ENCODE measurements at regions not wholly inside any gene's neighbourhood (a gene's known extent, or its start where the extent isn't known, plus 50 kb on each side); places are given as distances from the start of the nearest gene placed in this dataset.
A peak's percentile ranks its signal among the peaks of the same experiment; 100 is the strongest.
"Not testable (repeated sequence)": the region's sequence is repeated elsewhere in the genome, so short reads cannot be mapped to it uniquely, and the experiment has no call there.

DNA sequence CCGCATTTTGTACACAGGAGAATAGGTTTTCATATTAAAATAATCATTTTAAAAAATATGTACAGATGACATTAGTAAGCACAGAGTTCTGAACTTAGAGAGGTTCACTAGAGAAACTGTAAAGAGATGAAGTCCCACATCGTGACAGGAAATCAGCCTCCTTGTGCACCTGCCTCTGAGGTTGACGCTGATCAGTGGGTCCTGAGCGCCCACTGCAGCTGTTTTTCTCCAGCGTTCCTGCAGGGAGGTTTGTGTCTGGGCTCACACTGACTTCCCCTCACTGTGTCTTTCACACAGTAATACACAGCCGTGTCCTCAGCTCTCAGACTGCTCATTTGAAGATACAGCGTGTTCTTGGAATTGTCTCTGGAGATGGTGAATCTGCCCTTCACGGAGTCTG lies 561.5 kb downstream of the TMEM121 start:
- no peak for DNase-seq
- H3K4me1 Mint-ChIP-seq (ENCODE audit: low read depth) = peaks cover 14% of the 10 kb centered on the region
- ChIA-PET POLR2A (no interaction called here), CTCF (no interaction called here)
- intact Hi-C loops (cut with micrococcal nuclease) = no loop called here
- no peak overlapping the region for H3K4me3 Mint-ChIP-seq
- no peak overlapping the region for H3K27ac Mint-ChIP-seq
- H3K36me3 Mint-ChIP-seq = no peaks in the 10 kb centered on the region
- H3K27me3 Mint-ChIP-seq = peaks cover 2% of the 10 kb centered on the region
- no peaks in the 10 kb centered on the region for H3K9me3 Mint-ChIP-seq

DNA sequence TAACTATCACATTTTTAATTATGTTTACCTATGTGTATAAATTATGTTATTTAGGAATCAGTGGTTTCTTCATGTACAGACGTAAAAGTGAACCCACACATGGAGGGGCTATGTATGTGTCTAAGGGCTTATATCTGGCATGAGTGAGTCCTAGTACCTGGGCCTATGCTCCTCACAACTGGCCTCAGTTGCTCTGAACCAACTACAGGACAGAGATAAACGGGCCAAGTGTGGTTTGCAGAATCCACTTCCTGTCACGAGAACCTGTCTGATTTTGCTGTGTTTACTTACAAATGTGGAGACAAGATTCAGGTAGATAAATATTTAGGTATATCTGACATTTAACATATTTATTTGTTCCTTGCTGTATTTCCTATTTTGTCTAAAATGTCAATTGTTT lies 562.5 kb downstream of the TMEM121 start:
- intact Hi-C loops (cut with micrococcal nuclease); DNase-seq; POLR2A ChIA-PET; H3K9me3 Mint-ChIP-seq; H3K27me3 Mint-ChIP-seq; H3K36me3 Mint-ChIP-seq; H3K4me3 Mint-ChIP-seq; H3K27ac Mint-ChIP-seq: not testable (repeated sequence)
- CTCF ChIA-PET = interaction anchor here (1.4 kb wide), 1 partner anchor 87 kb away, joined by 3 read pairs; no protein-coding TSS in a partner anchor
- peaks cover 14% of the 10 kb centered on the region for H3K4me1 Mint-ChIP-seq (ENCODE audit: low read depth)

DNA sequence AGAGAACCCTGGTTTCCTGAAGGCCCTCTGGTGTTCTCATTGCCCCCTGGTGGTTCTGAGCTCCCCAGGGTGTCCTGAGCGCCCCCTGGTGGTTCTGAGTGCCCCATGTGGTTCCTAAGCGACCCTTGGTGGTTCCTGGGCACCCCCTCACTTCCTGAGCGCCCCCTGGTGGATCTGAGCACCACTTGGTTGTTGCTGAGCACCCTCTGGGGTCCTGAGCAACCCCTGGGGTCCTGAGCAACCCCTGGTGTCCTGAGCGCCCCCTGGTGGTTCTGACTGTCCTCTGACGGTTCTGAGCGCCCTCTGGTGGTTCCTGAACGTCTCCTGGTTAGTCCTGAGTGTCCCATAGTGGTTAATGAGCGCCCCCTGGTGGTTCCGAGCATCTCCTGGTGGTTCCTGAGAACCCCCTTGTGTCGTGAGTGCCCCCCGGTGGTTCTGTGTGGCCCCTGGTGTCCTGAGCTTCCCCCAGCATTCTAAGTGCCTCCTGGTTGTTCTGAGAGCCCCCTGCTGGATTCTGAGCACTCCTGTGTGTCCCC lies 568.3 kb downstream of the TMEM121 start:
- H3K4me1 Mint-ChIP-seq (ENCODE audit: low read depth) = no peaks in the 10 kb centered on the region
- intact Hi-C loops (cut with micrococcal nuclease) = no loop called here
- no peaks in the 10 kb centered on the region for H3K36me3 Mint-ChIP-seq
- no peaks in the 10 kb centered on the region for H3K9me3 Mint-ChIP-seq
- H3K27ac Mint-ChIP-seq = no peak overlapping the region
- no peak overlapping the region for H3K4me3 Mint-ChIP-seq
- H3K27me3 Mint-ChIP-seq = peaks cover 5% of the 10 kb centered on the region
- ChIA-PET CTCF (interaction anchor here (0.6 to 1.9 kb wide), 32 partner anchors 9 to 492 kb away, joined by 3 to 11 read pairs (median 4); no protein-coding TSS in a partner anchor), POLR2A (no interaction called here)
- DNase-seq = peak; percentile 89

DNA sequence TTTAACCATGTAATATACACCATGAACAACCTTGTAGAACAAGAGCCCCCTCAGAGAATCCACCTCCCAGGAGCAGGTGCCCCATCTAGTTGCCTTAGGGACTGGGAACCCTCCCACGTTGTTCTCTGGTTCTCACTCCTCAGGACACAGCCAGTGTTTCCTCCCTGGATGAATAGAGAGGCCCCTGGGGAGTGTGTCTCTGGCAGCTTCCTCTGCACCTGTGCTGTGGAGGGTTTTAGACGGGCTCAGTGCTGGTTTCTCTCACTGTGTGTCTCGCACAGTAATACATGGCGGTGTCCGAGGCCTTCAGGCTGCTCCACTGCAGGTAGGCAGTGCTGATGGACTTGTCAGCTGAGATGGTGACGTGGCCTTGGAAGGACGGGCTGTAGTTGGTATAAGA lies 581.3 kb downstream of the TMEM121 start:
- Mint-ChIP-seq H3K36me3 (no peaks in the 10 kb centered on the region), H3K27me3 (peaks cover 10% of the 10 kb centered on the region), H3K4me1 (ENCODE audit: low read depth) (no peaks in the 10 kb centered on the region), H3K4me3 (no peak overlapping the region), H3K9me3 (no peaks in the 10 kb centered on the region), H3K27ac (no peak overlapping the region)
- DNase-seq = no peak
- POLR2A ChIA-PET = no interaction called here
- CTCF ChIA-PET = no interaction called here
- intact Hi-C loops (cut with micrococcal nuclease) = no loop called here

DNA sequence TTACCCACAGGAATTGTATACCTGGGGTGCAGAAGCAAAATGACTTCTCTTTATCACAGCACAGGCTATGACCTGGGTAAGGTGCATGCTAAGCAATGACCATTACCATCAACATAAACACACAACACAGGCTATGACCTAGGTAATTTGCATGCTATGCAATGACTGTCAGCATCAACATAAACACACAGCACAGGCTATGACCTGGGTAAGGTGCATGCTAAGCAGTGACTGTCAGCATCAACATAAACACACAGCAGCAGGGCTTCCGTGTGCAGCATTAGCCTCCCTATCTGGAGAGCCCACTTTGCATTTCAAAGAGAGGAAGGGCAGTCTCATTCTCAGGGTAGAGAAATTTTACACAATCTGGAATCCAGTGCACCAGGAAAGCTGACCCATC lies 583.0 kb downstream of the TMEM121 start:
- ChIA-PET POLR2A (no interaction called here), CTCF (interaction anchor here (1.3 kb wide), 1 partner anchor 15 kb away, joined by 5 read pairs; no protein-coding TSS in a partner anchor)
- Mint-ChIP-seq H3K36me3 (no peaks in the 10 kb centered on the region), H3K27me3 (peaks cover 5% of the 10 kb centered on the region), H3K9me3 (no peaks in the 10 kb centered on the region), H3K27ac (no peak overlapping the region), H3K4me3 (no peak overlapping the region), H3K4me1 (ENCODE audit: low read depth) (no peaks in the 10 kb centered on the region)
- no peak for DNase-seq
- intact Hi-C loops (cut with micrococcal nuclease) = no loop called here

DNA sequence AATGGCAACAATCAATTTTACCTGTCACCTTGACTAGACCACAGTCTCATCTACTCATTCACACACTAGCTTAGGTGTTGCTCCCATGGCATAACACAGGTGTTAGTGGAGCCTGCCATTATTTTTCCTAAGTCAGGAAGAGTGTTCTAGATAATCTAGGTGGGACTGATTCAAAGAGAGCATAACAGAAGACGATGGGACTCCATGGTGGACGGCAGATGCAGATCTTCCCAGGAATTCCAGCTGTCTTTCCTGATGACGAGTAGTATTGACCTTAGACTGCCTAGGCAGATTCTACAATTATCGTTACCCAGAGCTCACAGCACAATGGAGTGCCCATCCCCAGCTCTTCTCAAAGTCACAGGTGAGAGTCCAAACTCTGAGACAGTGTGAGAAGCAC lies 589.0 kb downstream of the TMEM121 start:
- H3K27me3 Mint-ChIP-seq = peaks cover 19% of the 10 kb centered on the region
- no peaks in the 10 kb centered on the region for H3K36me3 Mint-ChIP-seq
- CTCF ChIA-PET = interaction anchor here (0.6 to 1.9 kb wide), 8 partner anchors 21 to 423 kb away, joined by 3 to 9 read pairs (median 4); no protein-coding TSS in a partner anchor
- POLR2A ChIA-PET = no interaction called here
- H3K9me3 Mint-ChIP-seq = no peaks in the 10 kb centered on the region
- peaks cover 20% of the 10 kb centered on the region for H3K4me1 Mint-ChIP-seq (ENCODE audit: low read depth)
- no peak overlapping the region for H3K4me3 Mint-ChIP-seq
- no peak for DNase-seq
- intact Hi-C loops (cut with micrococcal nuclease) = no loop called here
- H3K27ac Mint-ChIP-seq = no peak overlapping the region

DNA sequence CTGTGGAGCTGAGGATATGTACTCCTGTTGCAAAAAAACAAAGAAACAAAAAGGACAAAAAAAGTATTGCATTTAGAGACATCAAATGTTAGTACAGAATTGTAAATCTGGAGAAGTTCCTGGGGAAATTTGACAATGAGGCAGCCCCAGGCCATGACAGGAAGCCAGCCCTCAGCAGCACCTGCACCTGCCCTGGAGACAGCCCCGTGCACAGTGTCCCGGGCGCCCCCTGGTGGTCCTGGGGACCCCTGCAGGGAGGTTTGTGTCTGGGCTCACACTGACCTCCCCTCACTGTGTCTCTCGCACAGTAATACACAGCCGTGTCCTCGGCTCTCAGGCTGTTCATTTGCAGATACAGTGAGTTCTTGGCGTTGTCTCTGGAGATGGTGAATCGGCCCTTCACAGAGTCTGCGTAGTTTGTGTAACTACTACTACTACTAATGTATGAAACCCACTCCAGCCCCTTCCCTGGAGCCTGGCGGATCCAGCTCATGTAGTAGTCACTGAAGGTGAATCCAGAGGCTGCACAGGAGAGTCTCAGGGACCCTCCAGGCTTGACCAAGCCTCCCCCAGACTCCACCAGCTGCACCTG lies 590.1 kb downstream of the TMEM121 start:
- peaks cover 25% of the 10 kb centered on the region for H3K27me3 Mint-ChIP-seq
- H3K27ac Mint-ChIP-seq; POLR2A ChIA-PET; H3K4me3 Mint-ChIP-seq; H3K9me3 Mint-ChIP-seq; H3K36me3 Mint-ChIP-seq; intact Hi-C loops (cut with micrococcal nuclease): not testable (repeated sequence)
- CTCF ChIA-PET = interaction anchor here (0.7 to 1.9 kb wide), 10 partner anchors 9 to 352 kb away, joined by 3 to 7 read pairs (median 3); no protein-coding TSS in a partner anchor
- peaks cover 22% of the 10 kb centered on the region for H3K4me1 Mint-ChIP-seq (ENCODE audit: low read depth)
- DNase-seq = peak; percentile 38

DNA sequence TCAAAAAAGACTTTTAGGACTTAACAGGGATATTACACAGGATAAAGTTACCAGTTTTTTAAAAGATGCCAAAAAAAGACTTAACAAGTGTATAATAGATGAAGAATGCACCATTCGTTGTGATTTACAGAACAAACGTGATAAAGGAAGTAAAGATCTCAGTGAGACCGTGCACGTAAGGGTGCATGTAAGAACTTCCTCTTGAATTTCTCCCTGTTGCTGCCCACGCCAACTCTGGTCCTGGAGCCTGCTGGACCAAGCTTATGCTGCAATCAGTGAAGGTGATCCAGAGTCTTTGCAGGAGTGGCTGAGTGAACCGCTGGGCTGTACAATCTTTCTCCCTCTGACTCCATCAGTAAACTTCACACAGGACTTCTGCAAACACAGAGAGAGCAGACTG lies 593.7 kb downstream of the TMEM121 start:
- peak overlapping the region; percentile 47 for H3K4me3 Mint-ChIP-seq

DNA sequence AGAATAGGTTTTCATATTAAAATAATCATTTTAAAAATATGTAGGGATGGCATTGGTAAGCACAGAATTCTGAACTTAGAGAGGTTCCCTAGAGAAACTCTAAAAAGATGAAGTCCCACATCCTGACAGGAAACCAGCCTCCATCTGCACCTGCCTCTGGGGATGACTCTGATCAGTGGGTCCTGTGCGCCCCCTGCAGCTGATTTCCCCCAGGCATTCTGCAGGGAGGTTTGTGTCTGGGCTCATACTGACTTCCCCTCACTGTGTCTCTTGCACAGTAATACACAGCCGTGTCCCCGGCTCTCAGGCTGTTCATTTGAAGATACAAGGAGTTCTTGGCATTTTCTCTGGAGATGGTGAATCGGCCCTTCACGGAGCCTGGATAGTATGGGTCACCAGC lies 602.9 kb downstream of the TMEM121 start:
- no peak overlapping the region for H3K4me3 Mint-ChIP-seq
- no peak overlapping the region for H3K27ac Mint-ChIP-seq
- intact Hi-C loops (cut with micrococcal nuclease) = no loop called here
- H3K27me3 Mint-ChIP-seq = peaks cover 4% of the 10 kb centered on the region
- H3K9me3 Mint-ChIP-seq = no peaks in the 10 kb centered on the region
- DNase-seq = peak; percentile 49
- POLR2A ChIA-PET = no interaction called here
- H3K4me1 Mint-ChIP-seq (ENCODE audit: low read depth) = peaks cover 27% of the 10 kb centered on the region
- CTCF ChIA-PET = interaction anchor here (0.6 to 1.2 kb wide), 4 partner anchors 12 to 299 kb away, joined by 3 to 8 read pairs (median 3); no protein-coding TSS in a partner anchor
- H3K36me3 Mint-ChIP-seq = no peaks in the 10 kb centered on the region

More for the DNA sequence above, 593.7 kb downstream of the TMEM121 start:
- no peaks in the 10 kb centered on the region for H3K9me3 Mint-ChIP-seq
- no peak overlapping the region for H3K27ac Mint-ChIP-seq
- intact Hi-C loops (cut with micrococcal nuclease) = no loop called here
- ChIA-PET CTCF (interaction anchor here (0.6 to 1.0 kb wide), 3 partner anchors 18 to 90 kb away, joined by 3 read pairs; no protein-coding TSS in a partner anchor), POLR2A (no interaction called here)
- no peaks in the 10 kb centered on the region for H3K36me3 Mint-ChIP-seq
- H3K27me3 Mint-ChIP-seq = peaks cover 26% of the 10 kb centered on the region
- peaks cover 22% of the 10 kb centered on the region for H3K4me1 Mint-ChIP-seq (ENCODE audit: low read depth)
- DNase-seq = no peak

DNA sequence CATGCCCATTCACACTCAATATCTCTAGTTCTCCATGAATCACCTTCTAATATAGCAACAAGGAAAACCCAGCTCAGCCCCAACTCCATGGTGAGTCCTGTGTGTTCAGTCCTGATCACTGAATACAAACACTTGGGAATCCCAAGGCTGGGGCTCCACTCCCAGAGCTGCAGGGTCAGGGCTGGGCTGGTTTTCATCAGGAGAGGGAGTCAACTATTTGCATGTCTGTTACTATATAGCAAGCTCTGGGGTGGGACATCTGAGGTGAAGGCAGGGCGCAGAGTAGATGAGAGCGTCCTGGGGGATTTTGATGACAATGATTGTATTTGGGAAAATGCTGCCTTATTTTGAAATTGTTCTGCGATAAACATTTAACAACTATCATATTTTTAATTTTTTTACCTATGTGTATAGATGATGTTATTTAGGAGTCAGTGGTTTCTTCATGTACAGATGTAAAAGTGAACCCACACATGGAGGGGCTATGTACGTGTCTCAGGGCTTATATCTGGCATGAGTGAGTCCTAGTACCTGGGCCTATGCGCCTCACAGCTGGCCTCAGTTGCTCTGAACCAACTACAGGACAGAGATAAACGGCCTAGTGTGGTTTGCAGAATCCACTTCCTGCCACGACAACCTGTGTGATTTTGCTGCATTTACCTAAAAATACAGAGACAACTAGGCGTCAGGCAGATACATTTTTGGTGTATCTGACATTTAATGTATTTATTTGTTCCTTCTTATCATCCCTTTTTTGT lies 603.7 kb downstream of the TMEM121 start:
- DNase-seq; H3K36me3 Mint-ChIP-seq; H3K9me3 Mint-ChIP-seq; POLR2A ChIA-PET; H3K27me3 Mint-ChIP-seq; H3K4me3 Mint-ChIP-seq; intact Hi-C loops (cut with micrococcal nuclease); H3K27ac Mint-ChIP-seq: not testable (repeated sequence)
- peaks cover 34% of the 10 kb centered on the region for H3K4me1 Mint-ChIP-seq (ENCODE audit: low read depth)
- CTCF ChIA-PET = interaction anchor here (0.6 to 1.2 kb wide), 4 partner anchors 11 to 300 kb away, joined by 3 to 8 read pairs (median 3); no protein-coding TSS in a partner anchor

DNA sequence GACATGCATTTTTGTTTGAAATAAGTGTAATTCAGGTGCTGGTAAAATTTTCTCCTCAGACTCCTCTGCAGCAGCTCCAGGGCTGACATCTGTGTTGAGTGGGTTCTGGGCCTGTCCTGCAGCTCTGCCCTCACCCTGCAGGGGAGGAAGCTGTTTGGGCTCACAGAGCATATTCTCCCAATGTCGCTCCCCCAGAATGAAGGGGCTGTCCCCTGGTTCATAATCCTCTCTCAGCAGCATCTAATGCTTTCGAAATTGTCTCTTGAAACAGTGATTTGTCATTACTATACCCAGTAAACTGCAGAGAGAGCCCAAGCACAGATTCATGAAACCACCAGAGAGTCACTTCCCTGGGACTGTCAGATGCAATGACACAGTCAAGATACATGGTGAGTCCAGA lies 606.7 kb downstream of the TMEM121 start:
- H3K4me3 Mint-ChIP-seq; intact Hi-C loops (cut with micrococcal nuclease); H3K27ac Mint-ChIP-seq; POLR2A ChIA-PET; H3K36me3 Mint-ChIP-seq; H3K9me3 Mint-ChIP-seq; H3K27me3 Mint-ChIP-seq: not testable (repeated sequence)
- DNase-seq = peak; percentile 67
- peaks cover 34% of the 10 kb centered on the region for H3K4me1 Mint-ChIP-seq (ENCODE audit: low read depth)
- CTCF ChIA-PET = interaction anchor here (1.3 kb wide), 1 partner anchor 8 kb away, joined by 3 read pairs; no protein-coding TSS in a partner anchor

DNA sequence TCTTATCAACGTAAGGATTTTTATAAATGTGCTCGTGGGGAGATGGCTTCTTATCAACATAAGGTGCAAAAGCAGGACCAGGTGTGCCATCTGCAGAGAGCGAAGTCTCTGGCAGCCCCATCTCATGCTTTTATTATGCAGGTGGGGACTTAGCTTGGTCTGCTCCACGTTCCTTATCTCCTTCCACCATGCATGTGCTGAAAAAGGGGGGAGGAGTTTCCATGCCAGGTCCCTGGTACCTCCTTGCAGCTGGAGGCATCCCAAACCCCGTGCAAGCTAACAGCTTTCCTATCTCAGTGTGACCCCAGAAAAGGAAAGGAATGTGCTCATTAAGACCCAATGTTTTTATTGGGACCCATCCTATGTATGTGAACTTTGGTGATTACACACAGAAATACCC lies 608.5 kb downstream of the TMEM121 start:
- Mint-ChIP-seq H3K4me1 (ENCODE audit: low read depth) (peaks cover 25% of the 10 kb centered on the region), H3K27me3 (no peaks in the 10 kb centered on the region), H3K27ac (no peak overlapping the region), H3K36me3 (no peaks in the 10 kb centered on the region), H3K9me3 (no peaks in the 10 kb centered on the region), H3K4me3 (no peak overlapping the region)
- POLR2A ChIA-PET = no interaction called here
- no peak for DNase-seq
- intact Hi-C loops (cut with micrococcal nuclease) = no loop called here
- CTCF ChIA-PET = no interaction called here

All from activated CD4-positive, alpha-beta memory T cell treated with anti-CD3 and anti-CD28 coated beads for 36 hours (primary cell).